ENCODE measurements at regions not wholly inside any gene's neighbourhood (a gene's known extent, or its start where the extent isn't known, plus 50 kb on each side); places are given as distances from the start of the nearest gene placed in this dataset.

- 97 to 98% (median 97%) methylated on average over 2 of the region's 2 CpGs for WGBS, 4 donors
- H3K27ac ChIP-seq: no peak overlapping the region
- H3K4me1 ChIP-seq: no peaks in the 10 kb centered on the region
- no peak for ATAC-seq
- TF ChIP-seq, protein P1, sequence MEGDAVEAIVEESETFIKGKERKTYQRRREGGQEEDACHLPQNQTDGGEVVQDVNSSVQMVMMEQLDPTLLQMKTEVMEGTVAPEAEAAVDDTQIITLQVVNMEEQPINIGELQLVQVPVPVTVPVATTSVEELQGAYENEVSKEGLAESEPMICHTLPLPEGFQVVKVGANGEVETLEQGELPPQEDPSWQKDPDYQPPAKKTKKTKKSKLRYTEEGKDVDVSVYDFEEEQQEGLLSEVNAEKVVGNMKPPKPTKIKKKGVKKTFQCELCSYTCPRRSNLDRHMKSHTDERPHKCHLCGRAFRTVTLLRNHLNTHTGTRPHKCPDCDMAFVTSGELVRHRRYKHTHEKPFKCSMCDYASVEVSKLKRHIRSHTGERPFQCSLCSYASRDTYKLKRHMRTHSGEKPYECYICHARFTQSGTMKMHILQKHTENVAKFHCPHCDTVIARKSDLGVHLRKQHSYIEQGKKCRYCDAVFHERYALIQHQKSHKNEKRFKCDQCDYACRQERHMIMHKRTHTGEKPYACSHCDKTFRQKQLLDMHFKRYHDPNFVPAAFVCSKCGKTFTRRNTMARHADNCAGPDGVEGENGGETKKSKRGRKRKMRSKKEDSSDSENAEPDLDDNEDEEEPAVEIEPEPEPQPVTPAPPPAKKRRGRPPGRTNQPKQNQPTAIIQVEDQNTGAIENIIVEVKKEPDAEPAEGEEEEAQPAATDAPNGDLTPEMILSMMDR (IDR thresholded peaks at IDR 0.05): no peak
- no peak for TF ChIP-seq POLR2A (IDR thresholded peaks at IDR 0.05)
- no peaks in the 10 kb centered on the region for H3K36me3 ChIP-seq
- H3K27me3 ChIP-seq: no peaks in the 10 kb centered on the region
- no peak overlapping the region for H3K4me3 ChIP-seq
- DNase-seq: no peak
- no peaks in the 10 kb centered on the region for H3K9me3 ChIP-seq
- intact Hi-C loops (cut with DNase I): no loop called here
Observed at GRCh38 chr5:125421006-125421405, 674.6 kb upstream of the ZNF608 start.

DNA sequence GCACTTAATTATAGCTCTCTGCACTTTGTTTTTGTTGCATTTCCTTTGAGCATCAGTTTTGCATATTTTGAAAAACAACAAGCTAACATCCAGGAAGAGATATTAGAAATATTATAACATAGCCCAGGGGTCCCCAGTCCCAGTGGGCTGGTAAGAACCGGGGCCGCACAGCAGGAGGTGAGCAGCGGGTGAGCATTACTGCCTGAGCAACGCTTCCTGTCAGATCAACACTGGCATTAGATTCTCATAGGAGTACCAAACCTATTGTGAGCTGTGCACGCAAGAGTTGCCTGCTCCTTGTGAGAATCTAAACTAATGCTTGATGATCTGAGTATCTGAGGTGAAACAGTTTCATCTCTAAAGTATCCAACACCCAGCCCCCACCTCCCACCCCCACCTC, 675.9 kb upstream of the ZNF608 start:
- 78 to 90% (median 82%) methylated on average over 5 of the region's 5 CpGs for WGBS, 4 donors

GRCh38 chr5:125424402-125425141, 678.1 kb upstream of the ZNF608 start:
- no peak for DNase-seq
- Histone ChIP-seq H3K36me3 (no peaks in the 10 kb centered on the region), H3K4me3 (no peak overlapping the region), H3K27ac (no peak overlapping the region), H3K9me3 (peaks cover 0 to 12% (median 2%) of the 10 kb centered on the region in 12 donors), H3K4me1 (no peaks in the 10 kb centered on the region), H3K27me3 (no peaks in the 10 kb centered on the region)
- intact Hi-C loops (cut with DNase I): no loop called here
- WGBS, 4 donors: 57 to 66% (median 63%) methylated on average over 6 of the region's 6 CpGs
- TF ChIP-seq, protein P1 (IDR thresholded peaks at IDR 0.05): no peak
- TF ChIP-seq POLR2A (IDR thresholded peaks at IDR 0.05): no peak
- no peak for ATAC-seq

More for the DNA sequence above, 675.9 kb upstream of the ZNF608 start:
- Histone ChIP-seq H3K27me3 (no peaks in the 10 kb centered on the region), H3K36me3 (no peaks in the 10 kb centered on the region), H3K9me3 (no peaks in the 10 kb centered on the region), H3K4me1 (no peaks in the 10 kb centered on the region), H3K4me3 (no peak overlapping the region), H3K27ac (no peak overlapping the region)
- TF ChIP-seq POLR2A (IDR thresholded peaks at IDR 0.05): no peak
- TF ChIP-seq, protein P1 (IDR thresholded peaks at IDR 0.05): no peak
- no peak for ATAC-seq
- intact Hi-C loops (cut with DNase I): no loop called here
- DNase-seq: no peak

DNA sequence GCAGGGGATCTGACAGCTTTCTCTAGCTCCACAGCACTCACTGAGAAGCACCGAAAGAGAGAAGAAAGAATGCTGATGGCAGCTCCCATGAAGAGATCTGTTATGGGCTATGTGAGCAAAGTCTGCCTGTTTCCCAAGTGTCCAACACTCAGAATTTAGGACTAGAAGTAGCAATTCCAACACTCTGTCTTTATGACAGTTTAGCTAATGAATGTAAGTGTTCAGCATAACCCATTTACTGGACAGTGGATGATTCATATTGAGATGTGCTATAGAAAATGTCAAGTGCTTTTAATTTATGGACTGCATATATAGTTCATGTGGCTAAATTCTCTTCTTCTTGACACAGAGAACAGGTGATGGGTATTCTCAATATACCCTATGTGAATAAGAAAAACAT, 683.1 kb upstream of the ZNF608 start:
- H3K27me3 ChIP-seq: no peaks in the 10 kb centered on the region
- TF ChIP-seq, protein P1 (IDR thresholded peaks at IDR 0.05): no peak
- no peak for TF ChIP-seq POLR2A (IDR thresholded peaks at IDR 0.05)
- H3K36me3 ChIP-seq: no peaks in the 10 kb centered on the region
- H3K4me3 ChIP-seq: no peak overlapping the region
- WGBS, 4 donors: 71 to 88% (median 80%) methylated on average over 1 of the region's 1 CpG
- no peak for ATAC-seq
- H3K9me3 ChIP-seq: peaks cover 0 to 12% (median 2%) of the 10 kb centered on the region in 12 donors
- H3K27ac ChIP-seq: no peak overlapping the region
- no peak for DNase-seq
- no peaks in the 10 kb centered on the region for H3K4me1 ChIP-seq
- intact Hi-C loops (cut with DNase I): no loop called here
